NCI-H2196 treated with DMSO at 0.1 percent for 48 hours (cell line): ENCODE measurements at regions not wholly inside any gene's neighbourhood (a gene's known extent, or its start where the extent isn't known, plus 50 kb on each side); places are given as distances from the start of the nearest gene placed in this dataset.
"Not testable (repeated sequence)": the region's sequence is repeated elsewhere in the genome, so short reads cannot be mapped to it uniquely, and the experiment has no call there.

Experiments
- DNase-seq: peaks from one replicate; lab custom pipeline; 2025; ENCODE audit not compliant: unreplicated experiment; lab: John Stamatoyannopoulos, UW

GRCh38 chr14:58730792-58731464 is 93.2 kb downstream of the DACT1 start:
- DNase-seq = no peak

DNA sequence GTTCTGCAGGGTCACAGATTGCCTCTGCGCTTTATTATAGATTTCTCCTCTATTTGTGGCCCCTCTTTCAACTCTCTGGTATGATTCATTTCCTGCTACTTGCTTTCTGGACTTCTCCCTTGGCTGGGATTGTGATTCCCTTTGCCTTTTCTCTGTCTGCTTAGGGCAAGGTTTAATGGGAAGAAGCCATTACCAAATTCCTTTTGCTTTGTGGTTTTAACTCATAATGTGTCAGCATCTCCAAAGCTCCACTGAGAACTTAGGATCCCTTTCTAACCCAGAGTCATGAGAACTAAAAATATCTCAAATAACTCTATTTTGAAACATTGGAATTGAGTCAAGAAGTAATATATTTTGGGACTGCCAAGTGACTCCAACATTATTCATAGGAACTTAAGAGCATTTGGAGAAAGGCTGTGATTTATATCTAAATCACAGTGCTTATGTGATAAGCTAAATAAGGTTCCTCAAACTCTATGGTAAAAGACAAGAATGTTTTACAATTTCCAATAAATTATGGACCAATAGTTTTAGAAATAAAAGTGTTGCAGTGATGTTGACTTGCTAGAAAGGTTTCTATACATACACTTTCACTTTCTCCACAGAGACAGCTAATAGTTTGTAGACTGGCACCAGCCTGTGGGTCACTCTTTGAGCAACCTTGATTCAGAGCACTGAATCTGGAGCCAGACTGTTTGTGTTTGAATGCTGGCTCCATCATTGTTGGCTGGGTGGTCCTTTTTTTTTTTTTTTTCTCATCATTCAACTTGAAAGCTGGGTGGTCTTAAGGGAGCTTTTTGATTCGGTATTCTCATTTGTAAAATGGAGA is 93.9 kb downstream of the DACT1 start:
- no peak for DNase-seq

GRCh38 chr14:58732387-58732786 is 94.6 kb downstream of the DACT1 start:
- DNase-seq = no peak

- no peak for DNase-seq
Observed at GRCh38 chr14:58733451-58734208, 95.9 kb downstream of the DACT1 start.

GRCh38 chr14:58735596-58735995 is 97.8 kb downstream of the DACT1 start:
- DNase-seq = no peak

DNA sequence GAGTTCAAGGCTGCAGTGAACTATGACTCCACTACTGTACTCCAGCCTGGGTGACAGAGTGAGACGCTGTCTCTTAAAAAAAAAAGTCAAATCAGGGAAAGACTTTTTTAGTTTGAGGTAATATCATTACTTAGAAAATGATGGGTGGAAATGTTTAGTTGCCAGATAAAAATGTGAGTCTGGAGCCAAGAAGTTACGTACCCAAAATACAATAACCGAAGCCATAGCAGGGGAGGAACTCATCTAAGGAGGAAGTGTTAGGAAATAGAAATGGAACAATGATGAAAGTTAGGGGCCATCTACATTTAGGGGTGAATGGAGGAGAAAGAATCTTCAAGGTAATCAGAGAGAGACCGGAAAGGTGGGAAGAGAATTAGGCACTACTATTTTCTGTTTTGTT is 98.8 kb downstream of the DACT1 start:
- no peak for DNase-seq

DNA sequence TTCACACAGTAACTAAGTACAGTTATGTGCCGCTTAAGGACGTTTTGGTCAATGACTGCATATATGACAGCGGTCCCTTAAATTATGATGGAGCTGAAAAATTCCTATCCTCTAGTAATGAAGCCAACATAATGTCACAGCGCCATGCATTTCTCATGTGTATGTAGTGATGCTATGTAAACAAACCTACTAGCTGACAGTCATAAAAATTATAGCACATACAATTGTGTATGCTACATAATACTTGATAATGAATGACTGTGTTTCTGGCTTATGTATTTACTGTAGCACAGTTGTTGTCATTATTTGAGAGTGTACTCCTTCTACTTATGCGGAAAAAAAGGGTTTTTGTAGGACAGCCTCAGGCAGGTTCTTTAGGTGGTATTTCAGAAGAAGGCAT is 99.7 kb downstream of the DACT1 start:
- DNase-seq = no peak

DNA sequence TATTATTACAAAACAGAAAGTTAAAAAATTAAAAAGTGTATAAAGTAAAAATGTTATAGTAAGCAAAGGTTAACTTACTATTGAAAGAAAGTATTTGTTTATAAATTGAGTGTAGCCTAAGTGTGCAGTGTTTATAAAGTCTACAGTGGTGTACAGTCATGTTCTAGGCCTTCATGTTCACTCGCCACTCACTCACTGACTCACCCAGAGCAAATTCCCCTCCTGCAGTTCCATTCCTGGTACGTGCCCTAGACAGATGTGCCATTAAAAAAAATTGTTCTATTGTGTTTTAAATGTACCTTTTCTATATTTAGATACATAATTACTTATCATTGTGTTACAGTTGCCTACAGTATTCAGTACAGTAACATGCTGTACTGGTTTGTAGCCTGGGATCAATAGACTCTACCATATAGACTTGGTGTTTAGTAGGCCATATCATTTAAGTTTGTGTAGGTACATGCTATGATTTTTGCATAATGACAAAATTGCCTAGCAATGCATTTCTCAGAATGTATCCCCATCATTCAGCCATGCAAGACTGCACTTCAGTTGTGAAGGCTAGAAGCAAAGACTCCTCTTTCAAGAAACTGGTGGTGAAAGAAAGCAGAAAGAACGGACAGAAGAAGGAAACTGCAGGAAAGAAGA is 100.6 kb downstream of the DACT1 start:
- DNase-seq = no peak

DNA sequence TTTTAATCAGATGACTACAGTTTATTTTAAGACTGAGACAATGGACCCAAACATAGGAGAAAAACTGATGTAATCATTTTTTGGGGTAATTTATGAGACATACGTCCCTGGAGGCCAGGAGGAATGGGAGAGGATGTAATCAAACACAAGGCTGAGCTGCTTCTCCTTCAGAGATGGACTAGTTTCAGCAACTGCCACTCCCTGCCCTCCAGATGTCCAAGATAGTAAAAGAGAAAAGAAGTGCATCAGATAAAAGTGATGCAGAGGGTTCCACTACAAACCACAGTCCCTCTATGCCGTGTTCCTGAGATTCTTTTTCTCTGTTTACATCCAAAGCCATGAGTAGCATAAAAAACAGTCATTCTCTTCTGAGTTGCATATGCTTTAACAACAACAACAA is 101.1 kb downstream of the DACT1 start:
- no peak for DNase-seq

DNA sequence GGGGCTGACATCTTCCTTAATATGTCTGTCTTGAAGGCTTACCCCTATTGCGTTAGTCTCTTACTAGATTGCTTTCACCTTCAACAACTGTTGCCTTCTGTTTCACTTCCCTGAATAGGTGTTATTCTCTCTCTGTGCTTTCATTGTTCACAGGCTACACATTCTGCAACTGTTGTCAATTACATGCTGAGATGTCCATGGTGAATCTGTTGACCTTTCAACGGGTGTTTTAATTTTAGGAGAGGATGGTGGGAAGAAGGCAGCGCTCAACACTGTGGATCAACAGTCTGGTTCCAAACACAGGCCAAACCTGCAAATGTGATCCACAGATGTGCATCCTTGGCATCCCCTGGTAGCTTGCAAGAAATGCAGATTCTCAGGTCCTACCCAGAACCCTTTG is 101.9 kb downstream of the DACT1 start:
- DNase-seq = no peak

GRCh38 chr14:58740379-58740935 is 102.7 kb downstream of the DACT1 start:
- no peak for DNase-seq

DNA sequence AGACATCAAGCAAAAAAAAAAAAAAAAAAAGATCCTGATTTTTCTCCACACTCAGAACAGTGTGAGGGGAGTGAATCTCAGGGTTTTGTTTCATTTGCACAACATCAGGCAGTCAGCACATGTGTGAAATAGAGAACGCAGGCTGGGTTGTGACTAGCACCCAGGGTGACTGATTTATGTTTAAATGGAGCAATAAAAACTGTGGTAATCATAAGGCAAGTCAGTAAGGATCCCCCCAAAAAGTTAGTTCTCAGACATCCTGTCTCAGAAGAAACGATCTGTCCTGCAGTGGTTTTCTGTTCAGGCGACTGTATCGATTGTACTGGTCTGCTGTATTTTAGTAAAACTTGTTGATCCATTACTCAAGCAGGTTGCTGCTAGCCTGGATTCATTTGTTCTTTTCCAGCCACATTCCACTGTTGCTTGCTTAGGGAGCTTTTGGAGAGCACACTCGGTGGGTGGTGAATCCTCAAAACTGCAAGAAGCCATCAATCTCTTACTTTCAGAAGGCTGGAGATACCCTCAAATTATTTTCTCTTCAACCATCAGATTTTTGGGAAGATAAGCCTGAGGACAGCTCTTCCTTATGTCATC is 107.1 kb downstream of the DACT1 start:
- DNase-seq = no peak

DNA sequence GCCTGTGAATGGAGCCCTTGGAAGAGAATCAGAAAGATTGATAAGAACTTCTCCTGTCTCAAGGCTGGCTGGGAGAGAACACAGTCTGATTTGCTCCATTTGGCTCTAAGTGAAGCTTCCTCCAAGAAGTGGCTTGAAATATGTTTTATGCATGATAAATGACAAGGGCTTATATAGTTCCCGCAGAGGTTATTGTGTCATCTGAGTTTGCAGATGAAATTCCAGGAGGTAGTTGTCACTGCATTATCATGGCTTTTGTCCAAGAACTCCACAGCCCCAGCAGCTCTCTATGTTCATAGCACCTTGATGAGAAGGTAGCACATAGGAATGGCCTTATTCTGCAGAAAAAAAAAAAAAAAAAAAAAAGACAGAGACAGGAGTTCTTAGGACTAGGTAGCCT is 108.5 kb downstream of the DACT1 start:
- no peak for DNase-seq

DNA sequence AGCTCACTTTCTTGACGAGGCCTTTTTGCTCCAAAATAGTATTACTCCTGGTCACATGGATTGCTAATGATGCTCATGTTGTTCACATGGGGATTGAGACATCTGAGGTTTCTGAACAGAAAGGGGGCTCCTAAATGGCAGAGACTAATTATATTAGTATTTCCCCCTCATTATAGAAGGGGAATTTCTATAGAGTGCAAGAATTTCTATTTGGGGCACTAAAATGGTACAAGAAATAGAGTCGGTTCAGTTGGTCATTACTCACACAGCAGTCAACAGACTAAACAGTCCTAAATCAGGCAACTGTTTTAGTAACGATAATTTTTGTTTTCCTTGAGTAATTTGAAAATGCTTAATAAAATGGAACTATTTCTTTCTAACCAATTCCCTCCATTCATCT is 108.9 kb downstream of the DACT1 start:
- no peak for DNase-seq

DNA sequence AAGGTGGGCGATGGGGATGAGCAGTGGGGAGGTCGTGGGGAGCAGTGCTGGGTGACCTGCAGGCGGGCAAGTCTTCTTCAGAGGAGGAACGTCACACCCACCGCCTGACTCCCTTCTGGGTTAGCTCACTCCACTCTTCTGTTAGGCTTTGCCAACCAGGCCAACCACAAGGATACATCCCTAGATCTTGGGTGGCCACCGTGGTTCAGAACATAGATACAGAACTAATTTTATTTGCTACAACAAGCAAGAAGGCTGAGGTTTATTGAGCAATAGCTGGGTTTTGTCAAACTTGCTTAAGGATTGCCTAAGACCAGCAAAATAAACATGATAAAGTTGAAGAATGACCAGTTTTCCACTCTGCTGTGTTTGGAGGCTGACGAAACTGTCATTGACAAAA is 109.4 kb downstream of the DACT1 start:
- no peak for DNase-seq

GRCh38 chr14:58748251-58748650 is 110.5 kb downstream of the DACT1 start:
- not testable (repeated sequence) for DNase-seq

GRCh38 chr14:58749066-58749669 is 111.4 kb downstream of the DACT1 start:
- no peak for DNase-seq

GRCh38 chr14:58750321-58751269 is 112.8 kb downstream of the DACT1 start:
- DNase-seq = no peak

GRCh38 chr14:58751788-58752187 is 114.0 kb downstream of the DACT1 start:
- no peak for DNase-seq
